ENCODE measurements at regions not wholly inside any gene's neighbourhood (a gene's known extent, or its start where the extent isn't known, plus 50 kb on each side); places are given as distances from the start of the nearest gene placed in this dataset.

GRCh38 chr9:115395511-115396021, 277.6 kb upstream of the TNC start (continued):
- TF ChIP-seq ZMAT4 (CRISPR knock-in tag; IDR thresholded peaks at IDR 0.05), result no peak
- TF ChIP-seq, protein P1, sequence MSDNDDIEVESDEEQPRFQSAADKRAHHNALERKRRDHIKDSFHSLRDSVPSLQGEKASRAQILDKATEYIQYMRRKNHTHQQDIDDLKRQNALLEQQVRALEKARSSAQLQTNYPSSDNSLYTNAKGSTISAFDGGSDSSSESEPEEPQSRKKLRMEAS (CRISPR knock-in tag; IDR thresholded peaks at IDR 0.05), result no peak
- no peak for TF ChIP-seq MLX (CRISPR knock-in tag; IDR thresholded peaks at IDR 0.05)
- no peak for TF ChIP-seq ESRRA (CRISPR knock-in tag; IDR thresholded peaks at IDR 0.05; ENCODE audit: borderline replicate concordance)
- no peak for TF ChIP-seq SMAD3 (CRISPR knock-in tag; IDR thresholded peaks at IDR 0.05; ENCODE audit: borderline replicate concordance)
- no peak for TF ChIP-seq TEAD1 (CRISPR knock-in tag; IDR thresholded peaks at IDR 0.05)
- TF ChIP-seq, protein P2, sequence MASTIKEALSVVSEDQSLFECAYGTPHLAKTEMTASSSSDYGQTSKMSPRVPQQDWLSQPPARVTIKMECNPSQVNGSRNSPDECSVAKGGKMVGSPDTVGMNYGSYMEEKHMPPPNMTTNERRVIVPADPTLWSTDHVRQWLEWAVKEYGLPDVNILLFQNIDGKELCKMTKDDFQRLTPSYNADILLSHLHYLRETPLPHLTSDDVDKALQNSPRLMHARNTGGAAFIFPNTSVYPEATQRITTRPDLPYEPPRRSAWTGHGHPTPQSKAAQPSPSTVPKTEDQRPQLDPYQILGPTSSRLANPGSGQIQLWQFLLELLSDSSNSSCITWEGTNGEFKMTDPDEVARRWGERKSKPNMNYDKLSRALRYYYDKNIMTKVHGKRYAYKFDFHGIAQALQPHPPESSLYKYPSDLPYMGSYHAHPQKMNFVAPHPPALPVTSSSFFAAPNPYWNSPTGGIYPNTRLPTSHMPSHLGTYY (CRISPR knock-in tag; IDR thresholded peaks at IDR 0.05), result no peak
- no peak for TF ChIP-seq NR3C1 (CRISPR knock-in tag; conservative IDR thresholded peaks at IDR 0.05; ENCODE audit: low read depth)
- TF ChIP-seq ZNF512 (CRISPR knock-in tag; IDR thresholded peaks at IDR 0.05; ENCODE audit: borderline replicate concordance), result no peak
- no peak for TF ChIP-seq NR2C2 (CRISPR knock-in tag; IDR thresholded peaks at IDR 0.05)
- no peak for TF ChIP-seq NFATC4 (CRISPR knock-in tag; IDR thresholded peaks at IDR 0.05)
- TF ChIP-seq CREB1 (CRISPR knock-in tag; IDR thresholded peaks at IDR 0.05), result no peak
- TF ChIP-seq, protein P3, sequence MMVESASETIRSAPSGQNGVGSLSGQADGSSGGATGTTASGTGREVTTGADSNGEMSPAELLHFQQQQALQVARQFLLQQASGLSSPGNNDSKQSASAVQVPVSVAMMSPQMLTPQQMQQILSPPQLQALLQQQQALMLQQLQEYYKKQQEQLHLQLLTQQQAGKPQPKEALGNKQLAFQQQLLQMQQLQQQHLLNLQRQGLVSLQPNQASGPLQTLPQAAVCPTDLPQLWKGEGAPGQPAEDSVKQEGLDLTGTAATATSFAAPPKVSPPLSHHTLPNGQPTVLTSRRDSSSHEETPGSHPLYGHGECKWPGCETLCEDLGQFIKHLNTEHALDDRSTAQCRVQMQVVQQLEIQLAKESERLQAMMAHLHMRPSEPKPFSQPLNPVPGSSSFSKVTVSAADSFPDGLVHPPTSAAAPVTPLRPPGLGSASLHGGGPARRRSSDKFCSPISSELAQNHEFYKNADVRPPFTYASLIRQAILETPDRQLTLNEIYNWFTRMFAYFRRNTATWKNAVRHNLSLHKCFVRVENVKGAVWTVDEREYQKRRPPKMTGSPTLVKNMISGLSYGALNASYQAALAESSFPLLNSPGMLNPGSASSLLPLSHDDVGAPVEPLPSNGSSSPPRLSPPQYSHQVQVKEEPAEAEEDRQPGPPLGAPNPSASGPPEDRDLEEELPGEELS (CRISPR knock-in tag; IDR thresholded peaks at IDR 0.05), result no peak

GRCh38 chr9:115396071-115396529, 278.1 kb upstream of the TNC start:
- no peaks in the 10 kb centered on the region for H3K36me3 Mint-ChIP-seq
- H3K9me3 Mint-ChIP-seq, result no peaks in the 10 kb centered on the region
- H3K27me3 Mint-ChIP-seq (ENCODE audit: low read depth), result no peaks in the 10 kb centered on the region
- ChIA-PET CTCF (no interaction called here), POLR2A (no interaction called here)
- H3K4me3 Mint-ChIP-seq, result no peak overlapping the region
- no peak for DNase-seq (ENCODE audit: low spot score)
- ATAC-seq, result no peak
- H3K27ac Mint-ChIP-seq, result no peak overlapping the region
- H3K4me1 Mint-ChIP-seq, result peaks cover 39% of the 10 kb centered on the region
- TF ChIP-seq, protein P4, sequence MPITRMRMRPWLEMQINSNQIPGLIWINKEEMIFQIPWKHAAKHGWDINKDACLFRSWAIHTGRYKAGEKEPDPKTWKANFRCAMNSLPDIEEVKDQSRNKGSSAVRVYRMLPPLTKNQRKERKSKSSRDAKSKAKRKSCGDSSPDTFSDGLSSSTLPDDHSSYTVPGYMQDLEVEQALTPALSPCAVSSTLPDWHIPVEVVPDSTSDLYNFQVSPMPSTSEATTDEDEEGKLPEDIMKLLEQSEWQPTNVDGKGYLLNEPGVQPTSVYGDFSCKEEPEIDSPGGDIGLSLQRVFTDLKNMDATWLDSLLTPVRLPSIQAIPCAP (CRISPR knock-in tag; IDR thresholded peaks at IDR 0.05), result no peak
- TF ChIP-seq ELF4 (CRISPR knock-in tag; IDR thresholded peaks at IDR 0.05; ENCODE audit: low read depth) (no peak), JUN (CRISPR knock-in tag; IDR thresholded peaks at IDR 0.05) (no peak), ARID4B (CRISPR knock-in tag; IDR thresholded peaks at IDR 0.05; ENCODE audit: borderline replicate concordance) (no peak), ZNF671 (CRISPR knock-in tag; IDR thresholded peaks at IDR 0.05) (no peak), E2F4 (CRISPR knock-in tag; IDR thresholded peaks at IDR 0.05; ENCODE audit: borderline replicate concordance, low read depth) (no peak)
- TF ChIP-seq, protein P5, sequence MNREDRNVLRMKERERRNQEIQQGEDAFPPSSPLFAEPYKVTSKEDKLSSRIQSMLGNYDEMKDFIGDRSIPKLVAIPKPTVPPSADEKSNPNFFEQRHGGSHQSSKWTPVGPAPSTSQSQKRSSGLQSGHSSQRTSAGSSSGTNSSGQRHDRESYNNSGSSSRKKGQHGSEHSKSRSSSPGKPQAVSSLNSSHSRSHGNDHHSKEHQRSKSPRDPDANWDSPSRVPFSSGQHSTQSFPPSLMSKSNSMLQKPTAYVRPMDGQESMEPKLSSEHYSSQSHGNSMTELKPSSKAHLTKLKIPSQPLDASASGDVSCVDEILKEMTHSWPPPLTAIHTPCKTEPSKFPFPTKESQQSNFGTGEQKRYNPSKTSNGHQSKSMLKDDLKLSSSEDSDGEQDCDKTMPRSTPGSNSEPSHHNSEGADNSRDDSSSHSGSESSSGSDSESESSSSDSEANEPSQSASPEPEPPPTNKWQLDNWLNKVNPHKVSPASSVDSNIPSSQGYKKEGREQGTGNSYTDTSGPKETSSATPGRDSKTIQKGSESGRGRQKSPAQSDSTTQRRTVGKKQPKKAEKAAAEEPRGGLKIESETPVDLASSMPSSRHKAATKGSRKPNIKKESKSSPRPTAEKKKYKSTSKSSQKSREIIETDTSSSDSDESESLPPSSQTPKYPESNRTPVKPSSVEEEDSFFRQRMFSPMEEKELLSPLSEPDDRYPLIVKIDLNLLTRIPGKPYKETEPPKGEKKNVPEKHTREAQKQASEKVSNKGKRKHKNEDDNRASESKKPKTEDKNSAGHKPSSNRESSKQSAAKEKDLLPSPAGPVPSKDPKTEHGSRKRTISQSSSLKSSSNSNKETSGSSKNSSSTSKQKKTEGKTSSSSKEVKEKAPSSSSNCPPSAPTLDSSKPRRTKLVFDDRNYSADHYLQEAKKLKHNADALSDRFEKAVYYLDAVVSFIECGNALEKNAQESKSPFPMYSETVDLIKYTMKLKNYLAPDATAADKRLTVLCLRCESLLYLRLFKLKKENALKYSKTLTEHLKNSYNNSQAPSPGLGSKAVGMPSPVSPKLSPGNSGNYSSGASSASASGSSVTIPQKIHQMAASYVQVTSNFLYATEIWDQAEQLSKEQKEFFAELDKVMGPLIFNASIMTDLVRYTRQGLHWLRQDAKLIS (CRISPR knock-in tag; IDR thresholded peaks at IDR 0.05; ENCODE audit: borderline replicate concordance), result no peak
